22Rv1 (cell line): ENCODE measurements at regions not wholly inside any gene's neighbourhood (a gene's known extent, or its start where the extent isn't known, plus 50 kb on each side); places are given as distances from the start of the nearest gene placed in this dataset.

ENCODE experiments used
- CTCF ChIP-seq: fragments of 450-650 bp; IDR thresholded peaks from 2 replicates; pipeline ENCODE4 v1.5.1; 2017; ENCODE audit warnings: mild to moderate bottlenecking
- ZFX ChIP-seq: fragments of 450-650 bp; IDR thresholded peaks from 2 replicates; pipeline ENCODE4 v1.6.1; 2017; ENCODE audit warnings: antibody characterized with exemption, borderline replicate concordance

- no peak for TF ChIP-seq CTCF
- TF ChIP-seq ZFX: no peak
Measured at GRCh38 chr13:39855236-39855635, 199.8 kb downstream of the COG6 start.
